HG02938 (cell line): ENCODE measurements at regions not wholly inside any gene's neighbourhood (a gene's known extent, or its start where the extent isn't known, plus 50 kb on each side); places are given as distances from the start of the nearest gene placed in this dataset.
"Not testable (repeated sequence)": the region's sequence is repeated elsewhere in the genome, so short reads cannot be mapped to it uniquely, and the experiment has no call there.

Experiments used
- ATAC-seq: cut with Tn5 transposase; IDR thresholded peaks from one replicate; pipeline ENCODE4 v1.9.1; 2021; ENCODE audit warnings: mild to moderate bottlenecking, moderate library complexity; ENCODE audit not compliant: unreplicated experiment

DNA sequence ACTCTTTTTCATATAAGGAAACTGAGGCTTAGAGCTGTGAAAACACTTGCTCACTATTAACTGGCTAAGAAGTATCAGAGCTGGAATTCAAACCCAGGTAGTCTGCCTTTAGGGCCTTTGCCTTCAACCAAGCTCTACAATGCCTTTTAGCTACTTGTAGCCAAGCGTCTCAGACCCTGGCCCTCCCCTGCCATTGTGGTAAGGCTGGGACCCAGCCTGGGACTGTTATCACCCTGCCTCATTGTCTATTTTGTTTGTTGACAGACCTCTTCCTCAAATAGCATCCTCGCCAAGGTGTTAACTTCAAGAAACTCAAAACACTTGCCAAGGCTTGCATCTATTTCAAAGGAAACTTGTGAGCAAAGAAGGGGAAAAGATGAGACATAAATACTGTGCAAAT is 76.7 kb upstream of the CD28 start:
- no peak for ATAC-seq

DNA sequence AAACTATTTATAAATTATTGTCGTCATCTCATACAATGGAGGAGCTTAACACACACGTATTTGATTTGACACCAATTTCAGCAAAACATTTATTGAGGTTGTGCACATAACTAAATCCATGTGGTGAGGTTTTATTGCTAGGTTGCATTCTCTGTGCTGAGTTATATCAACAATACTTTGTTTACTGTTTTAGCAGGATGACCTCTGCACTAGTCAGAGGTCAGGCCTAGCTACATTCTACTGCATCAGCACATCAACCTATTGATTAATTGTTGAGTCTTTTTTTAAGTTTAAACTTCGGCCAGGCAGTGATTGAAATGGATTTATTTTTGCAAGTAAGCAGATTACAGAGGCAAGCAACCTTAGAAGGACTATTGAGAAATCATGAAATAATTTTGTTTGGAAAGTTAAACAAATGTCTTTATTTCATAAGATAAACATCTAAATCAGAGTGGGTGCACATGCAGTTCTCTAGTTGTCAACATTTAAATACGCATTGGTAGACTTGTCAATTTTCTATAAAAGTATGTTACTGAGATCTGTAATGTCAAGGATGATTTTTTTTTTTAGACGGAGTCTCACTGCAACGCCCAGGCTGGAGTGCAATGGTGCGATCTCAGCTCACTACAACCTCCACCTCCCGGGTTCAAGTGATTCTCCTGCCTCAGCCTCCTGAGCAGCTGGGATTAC is 75.2 kb upstream of the CD28 start:
- no peak for ATAC-seq

DNA sequence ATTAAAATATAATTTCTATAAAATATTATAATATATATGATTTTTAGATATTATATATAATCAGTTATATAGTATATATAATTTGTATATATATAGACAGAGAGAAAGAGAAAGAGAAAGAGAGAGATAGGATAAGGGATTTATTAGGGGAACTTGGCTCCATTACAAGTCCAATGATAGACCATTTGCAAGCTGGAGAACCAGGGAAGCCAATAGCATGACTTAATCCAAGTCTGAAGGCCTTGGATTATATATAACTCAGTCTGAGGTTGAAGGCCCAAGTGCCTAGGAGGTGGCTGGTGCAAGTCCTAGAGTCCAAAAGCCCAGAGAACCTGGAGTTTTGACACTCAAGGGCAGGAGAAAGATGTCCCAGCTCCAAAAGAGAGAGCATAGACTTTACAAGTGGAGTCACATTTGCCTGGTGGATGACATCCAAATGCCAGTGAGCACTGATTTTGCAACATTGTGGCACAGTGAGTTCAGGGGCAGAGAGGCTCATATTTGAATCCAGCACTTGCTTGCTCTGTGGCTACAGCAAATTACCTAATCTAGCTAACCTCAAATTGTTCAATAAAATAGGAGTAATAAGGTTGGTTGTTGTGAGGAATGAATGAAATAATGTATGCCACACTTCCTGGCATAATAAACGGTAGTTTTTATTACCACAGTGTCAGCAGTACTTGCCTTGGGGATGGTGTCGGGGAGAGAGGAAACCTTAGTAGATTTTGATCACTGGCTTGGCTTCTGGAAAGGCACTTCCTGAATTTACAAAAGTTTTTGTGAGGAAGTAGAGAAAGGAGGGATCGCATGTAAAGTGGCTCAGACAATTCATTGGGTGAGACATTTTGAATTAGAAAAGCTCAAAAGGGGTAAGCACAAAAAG is 69.6 kb upstream of the CD28 start:
- ATAC-seq = no peak

DNA sequence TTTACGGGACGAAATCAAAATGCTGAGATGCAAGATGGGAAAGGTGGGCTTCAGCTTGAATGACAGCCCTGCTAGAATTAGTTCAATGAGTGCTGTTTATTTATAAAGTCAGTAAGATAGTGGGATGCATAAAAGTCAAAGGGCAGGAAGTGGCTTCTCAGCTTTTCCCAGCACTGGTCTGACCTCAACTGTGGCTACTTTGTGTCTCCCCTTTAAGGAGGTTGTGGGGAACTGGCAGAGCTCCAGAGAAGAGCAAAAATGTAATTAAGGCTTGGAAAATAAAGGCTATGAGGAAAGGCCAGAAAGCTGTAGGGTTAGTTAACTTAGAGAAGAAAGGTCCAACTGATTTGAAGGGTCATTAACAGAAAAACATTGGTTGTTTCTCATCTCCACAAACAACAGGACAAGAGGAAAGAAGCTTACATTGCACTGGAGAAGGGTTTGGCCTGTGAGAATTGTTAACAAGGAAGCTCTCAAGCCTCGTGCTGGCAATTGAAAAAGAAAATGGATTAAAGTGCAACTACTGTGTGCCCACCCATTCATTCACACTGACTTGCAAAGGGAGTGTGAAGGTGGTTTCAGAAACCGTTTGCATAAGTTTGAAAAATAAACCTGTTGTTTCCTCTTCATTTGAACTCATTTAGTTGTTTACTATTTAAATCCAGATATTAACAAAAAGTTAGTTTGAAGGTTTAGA is 68.8 kb upstream of the CD28 start:
- no peak for ATAC-seq

DNA sequence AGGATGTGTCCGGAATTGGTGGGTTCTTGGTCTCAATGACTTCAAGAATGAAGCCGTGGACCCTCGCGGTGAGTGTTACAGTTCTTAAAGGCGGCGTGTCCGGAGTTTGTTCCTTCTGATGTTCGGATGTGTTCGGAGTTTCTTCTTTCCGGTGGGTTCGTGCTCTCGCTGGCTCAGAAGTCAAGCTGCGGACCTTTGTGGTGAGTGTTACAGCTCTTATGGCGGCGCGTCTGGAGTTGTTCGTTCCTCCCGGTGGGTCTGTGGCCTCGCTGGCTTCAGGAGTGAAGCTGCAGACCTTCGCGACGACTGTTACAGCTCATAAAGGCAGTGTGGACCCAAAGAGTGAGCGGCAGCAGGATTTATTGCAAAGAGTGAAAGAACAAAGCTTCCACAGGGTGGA is 64.6 kb upstream of the CD28 start:
- ATAC-seq = not testable (repeated sequence)

DNA sequence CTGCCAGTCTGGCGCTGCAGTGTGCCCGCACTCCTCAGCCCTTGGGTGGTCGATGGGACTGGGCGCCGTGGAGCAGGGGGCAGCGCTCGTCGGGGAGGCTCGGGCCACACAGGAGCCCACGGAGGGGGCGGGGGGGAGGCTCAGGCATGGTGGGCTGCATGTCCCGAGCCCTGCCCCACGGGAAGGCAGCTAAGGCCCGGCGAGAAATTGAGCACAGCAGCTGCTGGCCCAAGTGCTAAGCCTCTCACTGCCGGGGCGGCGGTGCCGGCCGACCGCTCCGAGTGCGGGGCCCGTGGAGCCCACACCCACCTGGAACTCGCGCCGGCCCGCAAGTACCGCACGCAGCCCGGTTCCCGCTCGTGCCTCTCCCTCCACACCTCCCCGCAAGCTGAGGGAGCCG is 63.6 kb upstream of the CD28 start:
- ATAC-seq = not testable (repeated sequence)

DNA sequence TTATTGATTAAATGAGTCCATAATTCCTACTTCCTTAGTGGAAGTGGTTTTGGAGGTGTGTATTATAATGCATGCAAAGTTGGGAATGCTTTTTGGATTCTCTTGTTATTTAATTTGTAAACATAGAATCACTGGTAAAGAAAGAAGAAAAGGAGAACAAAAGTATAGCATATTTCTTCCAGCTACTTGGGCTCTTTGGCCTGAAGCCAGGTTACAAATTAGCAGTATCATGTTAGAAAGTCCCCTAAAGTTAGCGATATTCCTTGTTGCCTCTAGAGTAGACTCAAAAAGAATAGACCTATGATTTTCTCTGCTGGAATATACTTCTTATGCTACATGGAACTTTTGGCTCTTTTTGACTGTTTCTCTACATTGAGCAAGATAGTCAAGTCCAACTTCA is 60.6 kb upstream of the CD28 start:
- ATAC-seq = no peak

DNA sequence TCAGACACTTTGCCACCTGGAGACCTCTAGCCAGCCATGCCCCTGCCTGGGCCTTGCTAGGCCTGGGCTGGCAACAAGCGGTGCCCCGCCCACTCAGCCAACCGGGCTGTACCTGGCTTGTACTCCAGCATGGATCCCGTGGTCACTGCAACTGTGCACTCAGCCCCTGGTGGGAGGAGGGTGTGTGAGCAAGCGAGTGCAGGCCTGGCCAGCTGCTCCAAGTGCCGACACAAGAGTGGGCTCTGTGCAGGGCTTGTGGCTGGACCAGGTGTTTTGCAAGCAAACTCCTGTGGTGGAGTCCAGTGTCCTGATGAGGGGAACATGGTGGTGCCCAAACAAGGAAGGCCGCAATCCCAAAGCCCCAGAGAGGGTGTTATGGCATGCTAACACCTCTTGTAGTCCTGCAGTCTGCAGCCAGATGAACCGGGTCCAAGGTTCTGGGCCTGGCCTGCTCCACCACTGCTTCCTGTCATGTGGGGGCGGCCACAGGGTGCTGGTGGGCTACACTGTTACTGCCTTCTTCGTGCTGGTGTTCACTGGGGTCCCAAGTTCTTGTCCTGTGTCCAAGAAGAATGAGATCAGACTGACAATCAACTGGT is 60.1 kb upstream of the CD28 start:
- ATAC-seq = no peak

DNA sequence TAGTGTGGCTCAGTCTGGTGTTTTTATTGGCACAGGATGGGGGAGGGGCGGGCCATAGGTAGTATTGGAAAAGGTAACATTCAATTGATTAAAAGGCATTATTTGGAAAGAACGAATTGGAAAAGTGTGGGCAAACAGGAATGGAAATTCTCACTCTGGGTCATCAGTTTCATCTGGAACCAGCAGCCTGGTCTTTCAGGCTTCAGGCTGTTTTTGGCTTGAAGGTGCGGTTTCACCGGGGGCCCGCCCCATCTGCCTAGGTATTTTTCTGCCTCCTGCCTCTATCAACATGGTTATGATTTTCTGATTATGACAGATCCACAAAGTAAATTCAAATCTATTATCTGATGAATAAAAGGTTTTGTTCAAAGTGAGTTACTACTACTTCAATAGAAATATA is 59.5 kb upstream of the CD28 start:
- no peak for ATAC-seq

DNA sequence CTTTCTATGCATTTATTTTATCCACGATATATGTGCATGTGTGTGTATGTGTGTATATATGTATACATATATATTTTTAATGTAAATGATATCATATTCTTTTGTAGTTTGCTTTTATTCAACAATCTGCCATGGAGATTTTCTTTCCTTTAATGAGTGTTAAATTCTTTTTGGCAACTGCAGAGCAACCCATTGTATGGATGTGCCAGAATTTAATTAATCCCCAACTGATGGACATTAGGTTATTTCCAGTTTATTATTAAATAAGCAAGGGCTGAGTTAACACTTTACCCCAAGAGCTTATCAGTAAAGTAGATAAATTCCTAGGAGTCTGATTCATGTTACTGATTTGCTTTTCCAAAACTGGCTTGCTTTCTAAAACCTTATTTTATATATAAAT is 58.9 kb upstream of the CD28 start:
- ATAC-seq = no peak

DNA sequence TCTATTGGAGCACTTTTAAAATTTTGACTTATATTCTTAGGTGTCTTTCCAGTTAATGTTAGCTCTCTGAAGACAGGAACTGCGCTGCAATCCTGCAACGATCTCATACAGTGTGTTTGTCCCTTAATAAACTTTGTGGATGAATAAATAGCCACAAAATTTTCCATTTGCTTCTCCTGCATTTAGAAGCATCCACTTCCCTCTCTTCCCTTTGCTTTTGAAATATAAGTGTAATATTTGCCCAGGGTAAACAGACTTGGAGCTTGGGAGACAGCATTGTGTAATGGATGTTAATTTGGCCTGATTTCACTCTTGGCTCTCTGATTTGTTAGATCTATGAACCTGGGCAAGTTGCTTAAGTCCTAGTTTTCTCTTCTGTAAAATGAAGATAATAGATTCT is 58.2 kb upstream of the CD28 start:
- no peak for ATAC-seq

DNA sequence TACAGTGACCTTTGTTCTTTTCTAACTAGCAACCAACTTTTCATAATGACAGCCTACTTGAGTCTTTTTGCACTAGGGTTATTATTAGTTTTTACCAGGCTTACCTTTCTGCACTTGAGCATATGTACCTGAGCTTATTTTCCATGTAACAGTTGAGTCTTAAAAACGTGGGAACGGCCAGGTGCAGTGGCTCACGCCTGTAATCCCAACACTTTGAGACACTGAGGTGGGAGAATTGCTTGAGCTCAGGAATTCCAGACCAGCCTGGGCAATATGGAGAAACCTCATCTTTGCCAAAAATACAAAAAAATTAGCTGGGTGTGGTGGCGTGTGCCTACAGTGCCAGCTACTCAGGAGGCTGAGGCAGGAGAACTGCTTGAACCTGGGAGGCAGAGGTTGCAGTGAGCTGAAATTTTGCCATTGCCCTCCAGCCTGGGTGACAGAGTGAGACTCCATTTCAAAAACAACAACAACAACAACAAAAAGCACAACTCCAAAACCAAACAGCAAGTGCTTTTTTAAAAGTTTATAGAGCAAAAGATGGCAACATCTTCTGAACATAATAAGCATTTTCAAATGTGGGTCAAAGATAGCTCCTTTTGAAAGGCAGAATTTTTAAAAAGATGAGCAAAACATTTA is 57.1 kb upstream of the CD28 start:
- ATAC-seq = no peak

DNA sequence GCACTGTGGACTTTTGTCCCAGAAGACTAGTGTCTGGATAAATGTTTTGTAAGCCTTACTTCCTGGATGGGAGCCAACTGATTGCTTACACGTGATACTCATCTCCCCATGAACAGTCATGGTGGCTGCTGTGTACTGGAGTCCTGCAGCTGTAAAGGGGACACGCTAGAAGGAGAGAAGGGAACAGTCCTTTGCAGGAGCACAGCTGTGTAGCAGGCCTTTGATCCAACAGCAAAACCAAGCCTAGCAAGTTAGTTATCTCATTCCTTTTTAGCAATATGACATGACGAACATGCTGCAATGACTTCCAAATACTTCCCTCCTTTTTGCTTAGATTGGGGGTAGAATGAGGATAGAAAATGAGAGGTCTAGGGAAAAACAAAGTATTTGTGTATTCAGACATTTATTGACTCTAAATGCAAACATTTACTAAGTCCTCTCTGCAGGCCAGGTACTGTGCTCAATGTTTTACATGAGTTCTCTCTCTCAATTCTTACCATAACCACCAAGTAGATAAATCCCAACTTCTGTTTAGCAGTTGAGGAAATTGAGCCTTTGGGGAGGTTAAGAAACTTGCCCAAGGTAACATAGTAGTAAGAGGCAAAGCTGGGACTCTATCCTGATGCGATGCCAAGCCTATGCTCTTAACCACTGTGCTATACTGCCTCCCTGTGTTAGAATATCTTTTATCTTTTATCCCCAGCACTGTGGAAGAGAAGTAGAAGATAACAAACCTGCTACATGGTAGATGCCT is 55.4 kb upstream of the CD28 start:
- no peak for ATAC-seq

DNA sequence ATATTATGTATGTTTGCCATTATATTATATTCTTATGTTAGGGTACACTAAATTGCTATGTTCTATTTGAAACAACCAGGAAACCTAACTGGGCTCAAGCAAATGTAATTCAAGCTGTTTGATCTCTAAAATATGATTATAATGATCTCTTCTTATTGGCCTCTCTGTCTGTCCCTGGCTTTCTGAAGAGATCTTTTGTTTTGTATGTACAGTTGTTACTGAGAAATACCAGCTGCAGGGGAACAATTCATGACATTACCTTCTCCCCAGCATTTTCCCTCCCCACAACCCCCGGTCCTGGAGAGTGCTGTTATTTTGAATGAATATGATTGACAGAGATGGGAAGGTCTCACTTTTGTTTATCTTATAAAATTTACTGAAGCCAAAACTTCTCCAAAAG is 54.8 kb upstream of the CD28 start:
- ATAC-seq = no peak

DNA sequence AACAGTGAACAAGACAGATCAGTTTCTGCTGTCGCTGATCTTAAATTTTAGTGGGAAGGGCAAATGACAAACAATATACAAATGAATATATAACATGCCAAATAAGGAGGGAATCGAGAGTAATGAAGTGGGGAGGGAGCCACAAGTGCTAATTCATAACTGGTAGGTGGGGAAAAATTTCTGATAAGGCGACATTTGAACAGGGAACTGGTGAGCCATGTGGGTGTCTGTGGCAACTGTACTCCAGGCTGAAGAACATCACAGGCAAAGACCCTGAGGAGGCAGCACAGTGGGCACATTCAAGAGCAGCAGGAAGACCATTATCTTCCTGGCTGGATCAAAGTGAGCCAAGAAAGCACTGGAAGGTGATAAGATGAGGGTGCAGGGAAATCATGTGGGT is 51.6 kb upstream of the CD28 start:
- ATAC-seq = no peak

DNA sequence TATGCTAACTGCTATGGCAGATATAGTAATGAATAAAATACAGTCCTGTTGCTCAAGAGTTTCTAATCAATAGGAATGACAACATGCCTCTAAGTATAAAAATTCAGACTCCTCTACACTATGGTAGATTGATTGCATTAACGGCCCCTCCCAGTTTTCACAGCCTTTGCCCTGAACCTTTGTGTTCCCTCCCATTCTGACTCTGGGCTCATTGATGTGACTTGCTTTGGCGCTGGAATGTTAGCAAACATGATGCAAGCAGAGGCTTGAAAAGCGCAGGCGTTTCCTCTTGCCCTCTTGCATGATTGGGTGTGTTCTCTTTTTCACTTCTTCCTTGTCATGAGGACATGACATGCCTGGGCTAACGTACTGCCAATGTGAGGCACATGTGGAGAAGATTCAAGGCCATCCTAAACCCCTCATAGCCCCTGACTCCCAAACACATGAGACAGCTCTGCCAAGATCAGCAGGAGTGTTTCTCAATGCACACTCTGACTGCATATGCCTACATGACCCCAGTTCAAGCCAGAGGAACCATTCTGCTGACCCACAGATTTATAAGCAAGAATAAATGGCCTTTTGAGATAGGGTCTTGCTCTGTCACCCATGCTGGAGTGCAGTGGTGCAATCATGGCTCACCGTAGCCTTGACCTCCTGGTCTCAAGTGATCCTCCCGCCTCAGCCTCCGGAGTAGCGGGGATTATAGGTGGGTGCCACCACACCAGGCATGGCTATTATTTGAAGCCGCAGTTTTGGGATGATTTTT is 49.7 kb upstream of the CD28 start:
- ATAC-seq = no peak
